ENCODE measurements at regions not wholly inside any gene's neighbourhood (a gene's known extent, or its start where the extent isn't known, plus 50 kb on each side); places are given as distances from the start of the nearest gene placed in this dataset.
A peak's percentile ranks its signal among the peaks of the same experiment; 100 is the strongest.

GRCh38 chr1:192080684-192081083 is 77.6 kb upstream of the RGS18 start:
- no peak for DNase-seq (ENCODE audit: low read depth)

- no peak for DNase-seq (ENCODE audit: low read depth)
Measured at GRCh38 chr1:192081359-192081758, 76.9 kb upstream of the RGS18 start.

DNA sequence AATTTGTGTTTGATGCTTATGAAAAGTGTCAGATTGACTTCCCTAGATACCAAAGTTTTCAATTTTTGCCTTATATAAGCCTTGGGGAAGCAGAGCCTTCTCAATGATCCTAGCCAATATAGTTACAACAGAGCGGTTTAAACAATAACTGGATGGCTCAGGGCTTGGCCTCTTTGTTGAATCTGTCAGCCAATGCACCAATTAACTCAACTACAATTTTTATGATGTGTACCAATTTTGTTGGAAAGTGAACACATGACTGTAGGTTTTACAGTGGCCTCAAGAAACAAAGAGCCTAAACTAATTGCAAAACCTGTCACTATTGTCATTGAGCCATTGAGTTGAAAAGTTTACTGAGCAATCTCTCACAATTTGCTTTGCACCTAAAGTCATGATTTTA is 71.6 kb upstream of the RGS18 start:
- no peak for DNase-seq (ENCODE audit: low read depth)

DNA sequence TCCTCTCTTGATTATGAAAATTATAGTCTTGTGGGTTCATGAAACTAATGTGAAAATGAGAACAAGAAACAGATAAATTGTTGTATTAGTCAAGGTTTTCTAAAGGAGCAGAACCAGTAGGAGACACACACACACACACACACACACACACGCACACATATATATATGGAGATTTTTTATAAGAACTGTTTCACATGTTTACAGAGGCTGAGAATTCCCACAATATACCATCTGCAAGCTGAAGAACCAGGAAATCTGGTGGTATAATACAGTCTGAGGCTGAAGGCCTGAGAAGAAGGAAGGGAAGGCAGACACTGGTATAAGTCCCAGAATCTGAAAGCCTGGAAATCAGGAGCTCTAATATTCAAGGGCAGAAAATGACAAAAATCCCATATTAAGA is 70.9 kb upstream of the RGS18 start:
- DNase-seq (ENCODE audit: low read depth): no peak

DNA sequence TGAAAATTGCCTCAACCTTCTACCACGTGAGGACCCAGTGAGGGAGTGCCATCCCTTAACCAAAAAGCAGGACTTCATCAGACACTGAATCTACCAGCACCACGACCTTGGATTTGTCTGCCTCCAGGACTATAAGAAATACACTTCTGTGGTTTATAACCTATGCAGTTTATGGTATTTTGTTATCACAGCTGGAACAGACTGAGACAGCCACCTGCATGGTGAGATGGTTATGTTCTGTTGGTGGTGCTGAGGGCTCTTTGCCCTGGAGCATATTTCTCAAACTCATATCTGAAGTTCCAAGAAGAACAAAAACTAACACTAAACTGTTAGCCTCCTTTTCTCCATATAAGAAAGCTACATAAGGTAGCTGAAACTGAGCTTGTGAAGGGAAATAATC is 69.8 kb upstream of the RGS18 start:
- DNase-seq (ENCODE audit: low read depth): no peak

DNA sequence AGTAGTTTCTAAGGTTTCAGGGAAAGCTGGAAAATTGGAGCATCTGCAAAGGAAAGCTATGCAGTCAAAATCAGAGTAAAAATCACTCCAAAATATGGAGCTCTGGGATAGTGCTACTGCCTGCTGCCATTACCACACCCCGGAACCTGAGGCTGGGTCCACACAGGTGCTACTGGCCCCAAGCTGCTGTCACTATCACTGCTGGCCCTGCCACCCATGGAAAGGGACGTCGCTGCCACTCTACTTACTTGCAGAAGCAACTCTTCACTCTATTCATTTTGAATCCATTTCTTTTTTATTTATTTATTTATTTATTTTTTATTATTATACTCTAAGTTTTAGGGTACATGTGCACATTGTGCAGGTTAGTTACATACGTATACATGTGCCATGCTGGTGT is 60.3 kb upstream of the RGS18 start:
- DNase-seq (ENCODE audit: low read depth): no peak

GRCh38 chr1:192099328-192099727 is 58.9 kb upstream of the RGS18 start:
- no peak for DNase-seq (ENCODE audit: low read depth)

GRCh38 chr1:192100686-192101468 is 57.4 kb upstream of the RGS18 start:
- DNase-seq (ENCODE audit: low read depth): no peak

DNA sequence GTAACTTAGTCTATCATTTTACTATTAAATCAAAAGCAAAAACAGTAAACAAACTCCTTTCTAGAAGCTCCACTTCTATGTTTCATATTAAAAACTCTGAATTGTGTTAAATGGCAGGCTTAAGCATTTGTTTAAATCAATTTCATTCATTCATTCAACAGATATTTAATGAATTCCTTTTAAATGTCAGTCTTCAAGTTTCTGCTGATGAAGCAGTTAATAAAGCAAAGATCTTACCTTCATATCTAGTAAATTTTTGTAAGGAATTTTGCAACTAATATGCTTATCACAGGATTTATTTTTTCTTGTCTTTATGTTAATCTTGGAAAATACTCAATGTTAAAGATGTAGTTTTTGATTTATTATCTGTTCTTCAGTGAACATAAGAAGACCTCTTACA is 54.1 kb upstream of the RGS18 start:
- no peak for DNase-seq (ENCODE audit: low read depth)

DNA sequence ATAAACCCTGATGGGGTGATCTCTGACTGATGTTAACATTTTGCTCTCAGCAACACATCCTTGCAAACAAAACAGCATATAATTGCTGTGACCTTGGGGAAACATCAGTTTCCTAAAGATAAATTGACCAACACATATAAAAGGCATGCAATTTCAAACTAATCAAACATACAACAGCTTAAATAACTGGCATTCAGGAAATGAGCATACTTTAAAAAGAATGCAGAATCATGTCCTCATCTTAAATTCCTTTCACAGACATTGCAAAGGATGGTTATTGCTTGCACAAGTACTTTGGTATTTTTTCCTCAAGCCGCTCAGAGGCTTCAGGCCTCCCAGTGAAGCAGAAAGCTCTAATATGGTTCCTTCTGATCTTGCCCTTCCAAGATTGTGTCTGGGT is 53.4 kb upstream of the RGS18 start:
- peak; percentile 15 for DNase-seq (ENCODE audit: low read depth)

DNA sequence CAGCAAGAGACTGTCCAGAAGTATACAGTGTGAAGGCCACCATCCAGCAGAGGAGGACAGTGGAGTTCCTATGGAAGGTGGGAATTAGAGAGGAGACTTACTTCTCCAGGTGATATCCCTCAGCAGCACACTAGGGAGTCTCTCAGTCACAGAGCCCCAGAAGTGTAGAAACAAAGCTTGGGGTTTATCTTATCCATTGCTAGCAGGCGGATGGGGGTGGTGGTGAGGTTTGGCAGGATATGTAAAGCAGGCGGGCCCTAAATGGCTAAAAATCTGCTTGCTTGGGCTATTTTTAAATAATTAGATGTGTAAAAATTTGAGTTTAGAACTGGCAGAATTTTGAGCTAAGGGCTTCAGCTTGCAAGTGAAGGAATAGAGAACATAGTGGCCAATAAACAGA is 50.1 kb upstream of the RGS18 start:
- DNase-seq (ENCODE audit: low read depth): no peak

Data from LHCN-M2 (cell line).